ENCODE measurements at regions not wholly inside any gene's neighbourhood (a gene's known extent, or its start where the extent isn't known, plus 50 kb on each side); places are given as distances from the start of the nearest gene placed in this dataset.

DNA sequence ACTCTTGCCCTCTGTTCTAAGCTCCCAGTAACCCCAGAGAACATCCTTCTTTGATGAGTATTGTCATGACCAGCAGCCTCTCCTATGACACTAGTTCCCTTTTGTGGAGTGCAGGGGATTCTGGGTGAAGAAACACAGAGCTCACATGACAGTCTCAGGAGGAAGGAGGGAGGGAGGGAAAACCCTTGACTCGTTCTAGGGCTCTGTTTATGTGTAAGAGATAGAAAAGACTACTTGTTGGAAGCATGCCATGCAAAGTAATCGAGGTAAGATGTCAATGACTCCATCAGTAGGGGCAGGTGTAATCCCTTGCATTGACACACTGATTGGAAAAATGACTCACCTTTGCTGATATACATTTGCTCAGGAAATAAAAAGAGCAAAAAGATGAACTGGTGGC lies 190.2 kb upstream of the ELL2 start:
- TF ChIP-seq, protein P1, sequence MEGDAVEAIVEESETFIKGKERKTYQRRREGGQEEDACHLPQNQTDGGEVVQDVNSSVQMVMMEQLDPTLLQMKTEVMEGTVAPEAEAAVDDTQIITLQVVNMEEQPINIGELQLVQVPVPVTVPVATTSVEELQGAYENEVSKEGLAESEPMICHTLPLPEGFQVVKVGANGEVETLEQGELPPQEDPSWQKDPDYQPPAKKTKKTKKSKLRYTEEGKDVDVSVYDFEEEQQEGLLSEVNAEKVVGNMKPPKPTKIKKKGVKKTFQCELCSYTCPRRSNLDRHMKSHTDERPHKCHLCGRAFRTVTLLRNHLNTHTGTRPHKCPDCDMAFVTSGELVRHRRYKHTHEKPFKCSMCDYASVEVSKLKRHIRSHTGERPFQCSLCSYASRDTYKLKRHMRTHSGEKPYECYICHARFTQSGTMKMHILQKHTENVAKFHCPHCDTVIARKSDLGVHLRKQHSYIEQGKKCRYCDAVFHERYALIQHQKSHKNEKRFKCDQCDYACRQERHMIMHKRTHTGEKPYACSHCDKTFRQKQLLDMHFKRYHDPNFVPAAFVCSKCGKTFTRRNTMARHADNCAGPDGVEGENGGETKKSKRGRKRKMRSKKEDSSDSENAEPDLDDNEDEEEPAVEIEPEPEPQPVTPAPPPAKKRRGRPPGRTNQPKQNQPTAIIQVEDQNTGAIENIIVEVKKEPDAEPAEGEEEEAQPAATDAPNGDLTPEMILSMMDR (IDR thresholded peaks at IDR 0.05; ENCODE audit: control extremely low read depth in 1 of 3, insufficient read depth in 1 of 3, low read depth in 1 of 3, low read length in 3 of 3) = no peak
- TF ChIP-seq EZH2 (IDR thresholded peaks at IDR 0.05; ENCODE audit: low read depth, low read length, severe bottlenecking) (no peak), HDAC2 (IDR thresholded peaks at IDR 0.05; ENCODE audit: borderline replicate concordance in 1 of 2, low read depth in 2 of 2, low read length in 2 of 2) (no peak), CHD2 (IDR thresholded peaks at IDR 0.05; ENCODE audit: low read length) (no peak), POLR2AphosphoS5 (IDR thresholded peaks at IDR 0.05; ENCODE audit: low read depth, low read length) (no peak), RFX5 (IDR thresholded peaks at IDR 0.05; ENCODE audit: borderline replicate concordance, low read depth, low read length) (no peak), MAX (IDR thresholded peaks at IDR 0.05) (no peak), GABPA (IDR thresholded peaks at IDR 0.05; ENCODE audit: borderline replicate concordance, insufficient read depth, low read length) (no peak), POLR2A (IDR thresholded peaks at IDR 0.05; ENCODE audit: control extremely low read depth in 1 of 2, low read depth in 2 of 2, low read length in 2 of 2) (no peak), SUZ12 (IDR thresholded peaks at IDR 0.05; ENCODE audit: low read length) (no peak), KDM1A (IDR thresholded peaks at IDR 0.05; ENCODE audit: borderline replicate concordance, low read length) (no peak), EP300 (IDR thresholded peaks at IDR 0.05; ENCODE audit: borderline replicate concordance in 1 of 2, low read depth in 2 of 2, low read length in 2 of 2) (no peak)

Measured in H1 (cell line).